Subcutaneous abdominal adipose tissue (tissue), 5 donors: ENCODE measurements at regions not wholly inside any gene's neighbourhood (a gene's known extent, or its start where the extent isn't known, plus 50 kb on each side); places are given as distances from the start of the nearest gene placed in this dataset.

Experiments
- H3K27ac ChIP-seq: one replicate; pipeline ENCODE4 v1.7.0; 2013; ENCODE audit warnings: low read depth, mild to moderate bottlenecking, inconsistent platforms, low read length, moderate library complexity
- H3K27me3 ChIP-seq, 5 donors: one replicate each; pipeline ENCODE4 v1.7.0; 2013; ENCODE audit warnings: low read length in 5 of 5, inconsistent platforms in 1 of 5; ENCODE audit not compliant: control insufficient read depth in 5 of 5, insufficient read depth in 4 of 5
- H3K36me3 ChIP-seq, 5 donors: one replicate each; pipeline ENCODE4 v1.7.0; 2013; ENCODE audit warnings: low read length in 5 of 5; ENCODE audit not compliant: control insufficient read depth in 5 of 5, insufficient read depth in 5 of 5
- H3K4me1 ChIP-seq, 5 donors: one replicate each; pipeline ENCODE4 v1.7.0; 2013; ENCODE audit warnings: low read length in 5 of 5, mild to moderate bottlenecking in 3 of 5, moderate library complexity in 1 of 5; ENCODE audit not compliant: control insufficient read depth in 5 of 5, insufficient read depth in 5 of 5
- H3K4me3 ChIP-seq, 5 donors: one replicate each; pipeline ENCODE4 v1.7.0; 2013; ENCODE audit warnings: low read length in 5 of 5, low read depth in 1 of 5
- H3K9ac ChIP-seq, 5 donors: one replicate each; pipeline ENCODE4 v1.7.0; 2013; ENCODE audit warnings: low read length in 5 of 5, mild to moderate bottlenecking in 4 of 5, moderate library complexity in 3 of 5
- H3K9me3 ChIP-seq, 5 donors: one replicate each; pipeline ENCODE4 v1.7.0; 2013; ENCODE audit warnings: low read length in 5 of 5; ENCODE audit not compliant: control insufficient read depth in 5 of 5
- donor health status: healthy.
- donor health status: healthy.
- donor health status: healthy.
- donor health status: healthy.
- donor health status: healthy.

DNA sequence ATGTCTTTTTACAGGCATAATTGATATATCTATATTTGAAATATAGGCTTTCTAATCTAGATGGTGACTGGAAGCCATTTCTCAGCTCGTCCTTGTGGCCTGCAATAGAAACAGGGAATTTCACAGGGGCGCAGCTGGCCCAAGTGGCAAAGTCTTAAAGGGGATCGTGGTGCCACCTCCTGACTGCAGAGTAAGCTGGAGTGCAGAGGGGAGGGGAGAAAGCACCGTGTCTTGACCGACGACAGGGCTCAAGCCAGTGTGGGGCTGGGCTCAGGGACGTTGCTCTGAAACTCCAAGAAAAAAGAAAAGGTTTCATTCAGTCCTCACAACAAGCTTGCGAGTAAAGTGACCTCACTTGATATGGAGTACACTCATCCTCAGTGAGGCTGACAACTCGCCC, 255.1 kb downstream of the DCDC2C start:
- Histone ChIP-seq H3K9ac (no peak overlapping the region), H3K9me3 (no peaks in the 10 kb centered on the region), H3K36me3 (no peaks in the 10 kb centered on the region), H3K27me3 (peaks cover 0 to 8% (median under 1%) of the 10 kb centered on the region in 5 donors), H3K4me1 (peaks cover 0 to 12% (median 0%) of the 10 kb centered on the region in 5 donors), H3K27ac (no peak overlapping the region), H3K4me3 (no peak overlapping the region)

DNA sequence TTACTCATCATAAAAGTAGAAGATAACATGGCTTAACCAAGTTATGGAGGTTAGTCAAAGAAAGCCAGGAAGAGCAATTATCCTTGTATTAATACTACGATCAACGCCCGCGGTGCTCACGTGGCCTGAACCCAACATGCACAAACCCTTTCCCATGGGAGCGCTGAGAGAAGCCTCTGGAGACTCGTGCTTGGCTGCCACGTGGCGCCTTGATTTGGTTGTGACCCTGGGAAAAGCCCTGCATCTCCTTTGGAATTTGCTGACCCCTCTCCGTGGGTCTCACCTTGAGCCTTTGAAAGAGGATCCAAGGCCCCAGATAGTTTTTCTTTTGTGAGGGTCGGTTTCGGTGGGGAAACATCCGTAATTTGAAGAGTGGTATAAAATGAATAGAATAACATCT, 255.6 kb downstream of the DCDC2C start:
- no peak overlapping the region for H3K4me3 ChIP-seq
- no peak overlapping the region for H3K27ac ChIP-seq
- H3K9ac ChIP-seq: no peak overlapping the region
- no peaks in the 10 kb centered on the region for H3K9me3 ChIP-seq
- H3K27me3 ChIP-seq: peaks cover 0 to 4% (median 0%) of the 10 kb centered on the region in 5 donors
- peaks cover 0 to 12% (median 0%) of the 10 kb centered on the region in 5 donors for H3K4me1 ChIP-seq
- H3K36me3 ChIP-seq: no peaks in the 10 kb centered on the region

DNA sequence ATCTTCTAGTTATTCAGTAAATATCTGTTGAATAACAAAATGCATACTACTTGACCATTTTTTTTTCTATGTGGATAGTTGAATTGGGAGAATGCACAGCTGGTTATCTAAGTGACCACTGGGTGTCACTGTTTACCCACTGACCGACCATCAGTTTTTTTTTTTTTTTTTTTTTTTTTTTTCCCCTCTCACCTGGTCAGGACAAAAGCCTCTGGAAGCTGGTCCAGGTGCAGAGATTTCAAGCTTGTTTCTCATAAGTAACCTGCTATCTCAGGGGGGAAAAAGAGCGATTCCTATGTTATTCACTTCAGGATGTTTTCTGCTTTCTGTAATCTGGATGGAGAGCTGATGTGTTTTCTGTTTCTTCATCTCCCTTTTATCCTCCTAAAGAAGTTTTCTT, 256.0 kb downstream of the DCDC2C start:
- H3K9me3 ChIP-seq: no peaks in the 10 kb centered on the region
- no peaks in the 10 kb centered on the region for H3K36me3 ChIP-seq
- no peak overlapping the region for H3K27ac ChIP-seq
- H3K4me3 ChIP-seq: no peak overlapping the region
- peaks cover 0 to 3% (median 0%) of the 10 kb centered on the region in 5 donors for H3K27me3 ChIP-seq
- peaks cover 0 to 12% (median 0%) of the 10 kb centered on the region in 5 donors for H3K4me1 ChIP-seq
- no peak overlapping the region for H3K9ac ChIP-seq

DNA sequence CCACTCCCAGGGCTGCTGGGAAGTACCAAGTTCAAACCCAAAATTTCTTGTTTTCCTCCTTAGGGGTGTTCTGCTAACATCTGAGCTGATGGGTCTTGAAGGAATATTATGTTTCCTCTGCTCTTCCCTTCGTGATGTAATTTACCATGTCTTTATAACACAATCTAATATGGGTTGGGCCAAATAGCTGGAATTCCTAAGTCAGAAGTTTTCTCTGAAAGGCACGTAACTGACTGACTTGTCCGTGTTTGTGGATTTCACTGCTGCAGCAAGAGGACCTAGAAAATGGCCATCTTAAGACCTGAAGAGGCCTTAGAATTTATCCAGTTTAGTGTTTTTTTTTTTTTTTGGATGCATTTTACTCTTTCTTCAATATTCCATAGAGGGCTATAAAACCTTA, 256.7 kb downstream of the DCDC2C start:
- Histone ChIP-seq H3K36me3 (no peaks in the 10 kb centered on the region), H3K27me3 (peaks cover 0 to 5% (median 2%) of the 10 kb centered on the region in 5 donors), H3K9ac (no peak overlapping the region), H3K9me3 (no peaks in the 10 kb centered on the region), H3K4me3 (no peak overlapping the region), H3K4me1 (peaks cover 0 to 12% (median 0%) of the 10 kb centered on the region in 5 donors), H3K27ac (no peak overlapping the region)

DNA sequence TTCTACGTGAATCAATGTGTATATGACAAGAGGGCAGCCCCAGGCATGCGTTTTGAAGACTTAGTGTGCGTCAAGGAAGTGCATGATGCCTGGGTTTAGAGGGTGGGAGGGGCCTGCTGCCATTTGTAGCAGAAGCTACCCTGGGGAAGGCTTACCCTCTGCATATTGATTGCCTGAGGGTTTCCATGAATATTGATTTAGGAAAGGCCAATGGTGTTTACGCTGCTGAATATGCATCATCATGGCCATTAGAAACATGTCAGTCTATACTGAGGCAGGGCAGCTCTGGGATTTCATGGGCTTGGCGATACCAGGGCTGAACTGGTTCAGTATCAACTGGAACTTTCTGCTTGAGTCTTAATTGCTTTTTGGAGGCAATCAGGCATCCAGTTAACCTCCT, 259.3 kb downstream of the DCDC2C start:
- no peaks in the 10 kb centered on the region for H3K36me3 ChIP-seq
- no peaks in the 10 kb centered on the region for H3K9me3 ChIP-seq
- H3K4me1 ChIP-seq: no peaks in the 10 kb centered on the region
- peaks cover 0 to 9% (median 5%) of the 10 kb centered on the region in 5 donors for H3K27me3 ChIP-seq
- no peak overlapping the region for H3K27ac ChIP-seq
- no peak overlapping the region for H3K4me3 ChIP-seq
- no peak overlapping the region for H3K9ac ChIP-seq

DNA sequence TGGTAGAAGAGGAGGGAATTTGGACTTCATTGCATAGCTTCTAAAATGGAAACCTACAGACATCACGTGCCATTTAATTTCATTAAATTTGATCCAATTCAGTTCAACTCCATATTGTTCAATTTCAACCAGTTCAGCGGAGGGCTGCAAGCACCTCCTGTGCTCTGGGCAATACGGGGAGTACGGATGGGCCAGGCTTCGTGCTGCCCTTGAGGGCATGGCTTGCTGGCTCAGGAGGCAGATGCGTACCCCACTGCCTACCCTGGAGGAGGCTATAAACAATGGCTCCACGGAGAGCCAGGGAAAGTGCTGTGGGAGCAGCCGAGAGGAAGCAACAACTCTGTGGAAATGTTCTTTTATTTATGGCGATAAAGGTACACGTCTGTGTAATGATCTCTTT, 261.8 kb downstream of the DCDC2C start:
- Histone ChIP-seq H3K4me3 (no peak overlapping the region), H3K36me3 (no peaks in the 10 kb centered on the region), H3K9me3 (no peaks in the 10 kb centered on the region), H3K9ac (no peak overlapping the region), H3K4me1 (no peaks in the 10 kb centered on the region), H3K27me3 (peaks cover 0 to 11% (median 5%) of the 10 kb centered on the region in 5 donors), H3K27ac (no peak overlapping the region)

DNA sequence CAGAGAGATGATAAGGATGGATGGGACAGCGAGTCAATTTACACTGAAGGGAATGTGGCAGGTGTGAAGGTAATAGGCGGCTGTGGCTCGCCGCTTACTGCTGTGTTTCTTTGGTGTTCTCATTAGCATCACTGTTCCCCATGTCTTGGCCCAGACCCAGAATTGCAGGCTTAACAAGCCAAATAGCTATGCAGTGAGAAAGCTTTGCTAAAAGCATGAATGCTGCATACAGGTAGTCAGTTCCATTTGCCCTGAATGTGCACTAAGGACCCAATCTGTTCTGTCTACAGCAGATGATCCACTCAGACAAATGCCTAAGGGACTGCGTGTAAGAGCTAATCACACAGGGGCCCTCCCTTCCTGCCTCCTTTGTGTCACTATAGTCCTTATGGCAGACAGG, 262.6 kb downstream of the DCDC2C start:
- Histone ChIP-seq H3K27ac (no peak overlapping the region), H3K9me3 (no peaks in the 10 kb centered on the region), H3K36me3 (no peaks in the 10 kb centered on the region), H3K4me1 (no peaks in the 10 kb centered on the region), H3K4me3 (no peak overlapping the region), H3K27me3 (peaks cover 0 to 11% (median 5%) of the 10 kb centered on the region in 5 donors), H3K9ac (no peak overlapping the region)

DNA sequence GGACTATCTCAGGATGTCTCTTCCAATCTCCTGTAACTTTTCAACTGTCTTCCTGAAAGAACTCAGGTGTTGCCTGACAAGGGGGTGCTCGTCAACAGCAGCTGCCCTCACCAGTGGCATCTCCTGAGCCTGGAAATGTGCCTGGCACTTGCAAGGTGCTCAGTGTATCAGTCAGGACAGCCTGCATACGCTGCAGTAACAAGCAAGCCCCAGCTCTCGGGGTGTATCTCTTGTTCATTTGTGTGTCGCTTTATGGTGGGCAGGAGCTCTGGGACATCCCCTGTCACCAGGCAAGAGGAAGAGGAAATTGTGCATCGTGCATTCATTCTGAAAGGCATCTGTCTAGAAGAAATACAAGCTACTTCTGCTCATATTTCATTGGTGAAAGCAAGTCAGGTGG, 263.1 kb downstream of the DCDC2C start:
- H3K36me3 ChIP-seq: no peaks in the 10 kb centered on the region
- no peak overlapping the region for H3K27ac ChIP-seq
- no peaks in the 10 kb centered on the region for H3K9me3 ChIP-seq
- no peak overlapping the region for H3K4me3 ChIP-seq
- peaks cover 0 to 16% (median 5%) of the 10 kb centered on the region in 5 donors for H3K27me3 ChIP-seq
- no peak overlapping the region for H3K9ac ChIP-seq
- no peaks in the 10 kb centered on the region for H3K4me1 ChIP-seq

DNA sequence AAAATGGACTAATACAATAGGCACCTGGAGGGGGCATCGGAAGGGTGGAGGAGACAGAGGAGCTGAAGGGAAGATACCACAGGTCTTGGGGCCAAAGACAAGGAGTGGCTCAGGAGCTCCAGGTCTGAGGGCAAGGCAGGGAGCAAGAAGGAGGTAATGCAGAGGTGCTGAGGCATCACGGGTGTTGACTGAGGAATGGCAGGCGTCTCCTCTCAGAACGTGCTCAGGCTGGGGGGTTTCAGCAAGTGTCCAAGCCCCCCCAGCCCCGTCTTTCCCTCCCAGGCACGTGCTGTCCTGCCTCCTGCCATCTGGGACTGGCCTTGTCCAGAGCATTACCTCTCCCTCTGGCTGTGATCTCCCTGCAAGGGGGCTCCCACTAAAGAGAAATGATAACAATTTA, 265.4 kb downstream of the DCDC2C start:
- H3K36me3 ChIP-seq: no peaks in the 10 kb centered on the region
- H3K4me3 ChIP-seq: no peak overlapping the region
- peaks cover 3 to 19% (median 5%) of the 10 kb centered on the region in 5 donors for H3K27me3 ChIP-seq
- no peaks in the 10 kb centered on the region for H3K9me3 ChIP-seq
- no peak overlapping the region for H3K27ac ChIP-seq
- no peak overlapping the region for H3K9ac ChIP-seq
- H3K4me1 ChIP-seq: no peaks in the 10 kb centered on the region

DNA sequence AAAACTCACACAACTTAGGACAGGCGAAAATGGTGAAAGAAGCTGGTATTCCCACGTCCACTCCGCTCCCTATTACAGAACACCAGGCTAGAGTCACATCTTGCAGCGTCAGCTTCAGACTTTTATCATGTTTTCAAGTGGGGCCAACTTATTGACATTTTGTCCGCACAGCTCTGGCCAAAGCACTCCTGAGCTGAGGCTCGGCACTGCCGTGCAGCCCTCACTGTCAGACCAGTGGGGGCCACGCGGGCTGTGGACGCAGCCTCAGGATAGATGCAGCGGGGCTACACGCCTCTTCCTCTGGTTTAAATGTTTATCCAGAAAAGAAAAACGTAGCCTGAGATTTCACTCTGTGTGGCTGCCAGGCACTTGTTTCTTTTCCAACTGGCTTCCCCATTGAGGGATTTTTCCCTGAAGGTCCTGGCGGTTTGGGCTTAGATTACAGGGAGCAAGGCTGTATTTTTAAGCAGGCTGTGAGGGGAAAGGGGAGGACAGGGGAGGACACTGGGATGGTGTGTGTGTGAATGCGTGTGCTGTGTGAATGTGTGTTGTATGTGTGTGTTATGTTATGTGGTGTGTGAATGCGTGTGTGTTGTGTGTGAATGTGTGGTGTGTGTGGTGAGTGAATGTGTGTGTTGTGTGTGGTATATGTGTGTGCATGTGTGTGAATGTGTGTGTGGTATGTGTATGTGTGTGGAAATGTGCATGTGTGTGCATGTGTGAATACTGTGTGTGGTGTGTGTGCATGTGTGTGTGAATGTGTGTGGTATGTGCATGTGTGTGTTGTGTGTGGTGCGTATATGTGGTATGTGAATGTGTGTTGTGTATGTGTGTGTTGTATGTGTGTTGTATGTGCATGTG, 267.6 kb downstream of the DCDC2C start:
- H3K9me3 ChIP-seq: no peaks in the 10 kb centered on the region
- H3K36me3 ChIP-seq: no peaks in the 10 kb centered on the region
- no peak overlapping the region for H3K27ac ChIP-seq
- no peak overlapping the region for H3K4me3 ChIP-seq
- no peak overlapping the region for H3K9ac ChIP-seq
- peaks cover 0 to 15% (median 3%) of the 10 kb centered on the region in 5 donors for H3K27me3 ChIP-seq
- no peaks in the 10 kb centered on the region for H3K4me1 ChIP-seq
